Ishikawa (cell line): ENCODE measurements at regions not wholly inside any gene's neighbourhood (a gene's known extent, or its start where the extent isn't known, plus 50 kb on each side); places are given as distances from the start of the nearest gene placed in this dataset.

Experiments
- CEBPB ChIP-seq: IDR thresholded peaks from 2 replicates; pipeline ENCODE4 v1.6.1; 2012
- EGR1 ChIP-seq: IDR thresholded peaks from 2 replicates; pipeline ENCODE4 v1.6.1; 2012
- EP300 ChIP-seq: IDR thresholded peaks from 2 replicates; pipeline ENCODE4 v1.6.1; 2012; ENCODE audit warnings: borderline replicate concordance
- FOXM1 ChIP-seq: IDR thresholded peaks from 2 replicates; pipeline ENCODE4 v1.6.1; 2012; ENCODE audit warnings: low read depth, borderline replicate concordance
- NFIC ChIP-seq: IDR thresholded peaks from 2 replicates; pipeline ENCODE4 v1.6.1; 2012
- RAD21 ChIP-seq: IDR thresholded peaks from 2 replicates; pipeline ENCODE4 v1.6.1; 2012; ENCODE audit warnings: low read depth
- TAF1 ChIP-seq: IDR thresholded peaks from 2 replicates; pipeline ENCODE4 v1.6.1; 2012; ENCODE audit warnings: low read depth, mild to moderate bottlenecking
- TEAD4 ChIP-seq: IDR thresholded peaks from 2 replicates; pipeline ENCODE4 v1.6.1; 2012
- YY1 ChIP-seq: IDR thresholded peaks from 2 replicates; pipeline ENCODE4 v1.6.1; 2012; ENCODE audit warnings: low read depth
- ZBTB7A ChIP-seq: IDR thresholded peaks from 2 replicates; pipeline ENCODE4 v1.6.1; 2012; ENCODE audit warnings: low read depth
- TF ChIP-seq, protein P1 (sequence below): IDR thresholded peaks from 2 replicates; pipeline ENCODE4 v1.6.1; 2012
- TF ChIP-seq, protein P2 (sequence below): IDR thresholded peaks from 2 replicates; pipeline ENCODE4 v1.6.1; 2012; ENCODE audit warnings: low read depth, mild to moderate bottlenecking

DNA sequence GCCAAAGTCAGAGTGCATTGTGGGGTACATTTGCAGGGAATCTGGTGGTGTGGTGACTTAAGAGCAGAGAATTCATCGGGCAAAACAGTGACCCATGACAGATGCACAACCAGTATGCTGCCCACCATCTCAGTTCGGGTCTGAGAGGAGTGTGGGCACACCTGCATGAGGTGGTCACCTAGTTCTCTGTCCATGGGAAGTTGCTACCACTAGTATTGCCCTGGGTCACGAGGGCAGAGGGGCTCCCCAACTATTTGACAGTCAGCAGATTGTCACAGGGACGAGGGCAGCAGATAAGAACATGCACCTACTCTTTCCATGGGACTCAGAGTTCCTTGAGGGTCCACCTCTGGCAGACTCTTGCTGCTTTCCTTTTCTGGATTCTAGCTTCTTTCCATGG lies 305.2 kb upstream of the MAOA start:
- TF ChIP-seq TAF1 (no peak), FOXM1 (no peak), RAD21 (no peak), ZBTB7A (no peak), CEBPB (no peak), EP300 (no peak), NFIC (no peak), TEAD4 (no peak), EGR1 (no peak), YY1 (no peak)
- TF ChIP-seq, protein P1, sequence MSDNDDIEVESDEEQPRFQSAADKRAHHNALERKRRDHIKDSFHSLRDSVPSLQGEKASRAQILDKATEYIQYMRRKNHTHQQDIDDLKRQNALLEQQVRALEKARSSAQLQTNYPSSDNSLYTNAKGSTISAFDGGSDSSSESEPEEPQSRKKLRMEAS: no peak
- TF ChIP-seq, protein P2, sequence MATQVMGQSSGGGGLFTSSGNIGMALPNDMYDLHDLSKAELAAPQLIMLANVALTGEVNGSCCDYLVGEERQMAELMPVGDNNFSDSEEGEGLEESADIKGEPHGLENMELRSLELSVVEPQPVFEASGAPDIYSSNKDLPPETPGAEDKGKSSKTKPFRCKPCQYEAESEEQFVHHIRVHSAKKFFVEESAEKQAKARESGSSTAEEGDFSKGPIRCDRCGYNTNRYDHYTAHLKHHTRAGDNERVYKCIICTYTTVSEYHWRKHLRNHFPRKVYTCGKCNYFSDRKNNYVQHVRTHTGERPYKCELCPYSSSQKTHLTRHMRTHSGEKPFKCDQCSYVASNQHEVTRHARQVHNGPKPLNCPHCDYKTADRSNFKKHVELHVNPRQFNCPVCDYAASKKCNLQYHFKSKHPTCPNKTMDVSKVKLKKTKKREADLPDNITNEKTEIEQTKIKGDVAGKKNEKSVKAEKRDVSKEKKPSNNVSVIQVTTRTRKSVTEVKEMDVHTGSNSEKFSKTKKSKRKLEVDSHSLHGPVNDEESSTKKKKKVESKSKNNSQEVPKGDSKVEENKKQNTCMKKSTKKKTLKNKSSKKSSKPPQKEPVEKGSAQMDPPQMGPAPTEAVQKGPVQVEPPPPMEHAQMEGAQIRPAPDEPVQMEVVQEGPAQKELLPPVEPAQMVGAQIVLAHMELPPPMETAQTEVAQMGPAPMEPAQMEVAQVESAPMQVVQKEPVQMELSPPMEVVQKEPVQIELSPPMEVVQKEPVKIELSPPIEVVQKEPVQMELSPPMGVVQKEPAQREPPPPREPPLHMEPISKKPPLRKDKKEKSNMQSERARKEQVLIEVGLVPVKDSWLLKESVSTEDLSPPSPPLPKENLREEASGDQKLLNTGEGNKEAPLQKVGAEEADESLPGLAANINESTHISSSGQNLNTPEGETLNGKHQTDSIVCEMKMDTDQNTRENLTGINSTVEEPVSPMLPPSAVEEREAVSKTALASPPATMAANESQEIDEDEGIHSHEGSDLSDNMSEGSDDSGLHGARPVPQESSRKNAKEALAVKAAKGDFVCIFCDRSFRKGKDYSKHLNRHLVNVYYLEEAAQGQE: no peak
